Fibroblast of peridontal ligament (primary cell): ENCODE measurements at regions not wholly inside any gene's neighbourhood (a gene's known extent, or its start where the extent isn't known, plus 50 kb on each side); places are given as distances from the start of the nearest gene placed in this dataset.

Source experiments
- DNase-seq: peaks from one replicate; pipeline ENCODE4 v3.0.0-alpha.2; 2010; ENCODE audit errors: extremely low read depth

DNA sequence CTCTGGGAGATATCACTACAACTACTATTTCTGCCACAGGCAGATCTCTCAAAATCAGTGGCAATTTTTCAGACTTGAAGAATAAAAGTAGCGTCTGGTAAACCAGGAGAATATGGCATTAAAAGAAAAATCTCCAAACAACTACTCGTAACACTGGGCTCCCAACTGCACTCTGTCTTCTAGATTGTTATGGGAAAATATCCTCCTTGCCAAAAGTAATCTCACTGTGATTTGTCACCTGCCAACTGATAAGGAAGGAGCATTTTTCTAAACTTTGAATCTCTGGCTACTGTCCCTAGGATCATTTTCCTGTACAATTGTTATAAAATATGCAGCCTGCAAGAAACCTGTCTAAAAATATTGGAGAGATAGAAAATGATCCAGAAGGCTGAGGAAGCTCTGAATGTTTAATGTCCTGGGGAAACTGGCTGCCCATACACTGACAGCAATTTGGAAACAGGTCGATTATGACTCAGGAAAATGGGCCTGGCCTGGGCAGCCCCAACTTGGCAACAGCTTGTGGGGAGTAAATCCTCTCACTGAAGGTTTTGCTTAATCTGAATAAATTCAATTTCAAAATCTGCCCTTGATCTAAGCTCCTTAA is 90.5 kb upstream of the DBX1 start:
- DNase-seq = no peak

DNA sequence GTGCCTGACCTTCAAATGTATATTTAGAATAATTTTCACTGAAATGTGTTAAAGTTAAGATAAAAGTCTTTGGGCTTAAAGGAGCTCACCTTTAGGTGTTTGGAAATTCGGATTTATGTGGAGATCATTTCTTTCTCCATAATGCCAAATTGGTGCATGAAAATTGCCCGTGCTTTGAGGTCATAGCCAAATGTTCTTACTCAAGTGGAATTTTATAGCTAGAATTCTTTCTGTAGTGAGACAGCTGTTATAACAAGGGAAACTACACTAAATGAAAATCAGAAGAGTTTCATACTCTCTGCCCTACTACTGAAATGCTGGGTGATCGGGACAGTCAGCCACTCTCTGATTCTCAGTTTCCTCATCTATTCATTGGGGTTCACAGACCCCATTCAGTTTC is 89.5 kb upstream of the DBX1 start:
- DNase-seq = no peak

DNA sequence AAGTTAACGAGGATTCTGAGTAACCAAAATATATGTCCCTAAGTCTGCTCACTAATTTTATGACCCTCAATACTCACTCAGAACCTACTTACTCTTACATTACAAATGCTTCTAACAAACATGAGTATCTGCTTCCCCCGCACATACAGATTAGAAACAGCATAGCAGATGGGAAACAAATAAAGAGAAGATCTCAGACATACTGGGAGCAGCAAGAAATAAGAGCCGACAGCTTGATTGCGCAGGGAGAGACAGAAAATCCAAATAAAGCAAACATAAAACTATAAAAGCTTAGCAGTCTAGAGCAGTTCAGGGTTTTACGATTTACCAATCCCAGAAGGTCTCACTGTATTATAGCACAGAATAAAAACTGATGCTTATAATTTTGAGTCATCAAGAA is 89.1 kb upstream of the DBX1 start:
- DNase-seq = no peak

DNA sequence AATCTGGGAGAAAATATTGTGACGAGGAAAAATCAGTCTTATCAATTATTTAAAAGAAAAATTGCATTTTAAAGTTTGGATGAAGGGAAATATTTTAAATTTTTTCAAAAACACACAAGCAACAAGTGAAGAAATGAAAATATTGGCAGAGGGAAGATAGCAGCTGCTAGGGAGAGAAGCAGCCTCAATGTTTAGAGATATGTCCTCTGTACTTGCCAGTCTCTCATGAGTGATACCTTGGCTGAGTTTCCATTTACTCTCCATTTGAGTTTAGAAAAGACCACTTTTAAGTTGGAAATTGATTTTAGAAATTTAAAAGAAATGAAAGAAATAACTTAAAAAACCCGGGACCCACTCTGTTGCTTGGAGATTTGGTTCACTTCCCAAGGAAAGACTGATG is 88.6 kb upstream of the DBX1 start:
- no peak for DNase-seq

DNA sequence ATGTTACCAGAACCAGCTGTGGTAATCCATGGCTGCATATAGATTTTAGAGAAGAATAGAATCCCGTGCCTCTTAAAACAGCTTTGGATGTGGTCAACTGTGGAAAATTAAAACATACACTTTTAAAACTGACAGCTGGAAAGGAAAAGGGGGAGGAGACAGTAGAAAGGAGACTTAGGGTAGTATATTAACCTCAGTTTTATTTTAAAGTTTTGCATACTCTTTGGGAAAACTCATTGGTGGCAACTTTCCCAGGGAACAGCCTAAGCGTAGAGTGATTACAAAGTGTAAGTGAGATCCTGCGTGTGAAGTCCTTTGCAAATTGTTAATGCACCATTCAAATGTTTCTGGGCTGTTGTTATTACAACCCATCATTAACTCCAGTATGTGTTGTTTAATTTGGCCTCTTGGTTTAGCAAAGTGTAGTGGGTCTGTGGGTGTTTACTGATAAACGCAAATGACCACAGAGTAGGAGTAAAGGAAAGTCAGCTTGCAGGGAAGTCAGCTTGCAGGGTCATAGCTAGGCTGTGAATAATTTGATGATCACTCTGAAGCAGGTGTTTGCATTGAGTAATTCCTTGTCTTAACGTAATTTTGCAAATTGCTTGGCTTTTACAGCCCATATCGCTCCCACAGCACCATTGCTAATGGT is 88.0 kb upstream of the DBX1 start:
- DNase-seq = no peak

DNA sequence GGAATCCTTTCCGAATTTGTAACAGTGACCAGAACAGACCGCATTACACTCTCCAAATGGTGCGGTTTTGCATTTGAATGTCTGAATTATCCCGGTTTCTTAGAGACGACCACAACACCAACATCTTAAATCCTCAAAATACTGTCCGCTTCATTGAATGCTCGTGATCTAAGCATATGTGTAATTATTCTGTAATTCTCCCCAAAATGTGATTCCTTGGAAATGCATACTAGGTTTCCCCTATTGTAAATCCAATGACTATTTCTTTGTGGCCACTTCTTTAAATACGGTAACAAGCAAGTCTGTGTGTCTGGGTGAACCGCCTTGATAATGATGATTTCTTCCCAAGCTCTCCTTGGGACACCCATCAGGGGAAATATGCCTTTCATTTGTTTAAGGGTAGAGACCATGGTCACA is 87.3 kb upstream of the DBX1 start:
- no peak for DNase-seq

DNA sequence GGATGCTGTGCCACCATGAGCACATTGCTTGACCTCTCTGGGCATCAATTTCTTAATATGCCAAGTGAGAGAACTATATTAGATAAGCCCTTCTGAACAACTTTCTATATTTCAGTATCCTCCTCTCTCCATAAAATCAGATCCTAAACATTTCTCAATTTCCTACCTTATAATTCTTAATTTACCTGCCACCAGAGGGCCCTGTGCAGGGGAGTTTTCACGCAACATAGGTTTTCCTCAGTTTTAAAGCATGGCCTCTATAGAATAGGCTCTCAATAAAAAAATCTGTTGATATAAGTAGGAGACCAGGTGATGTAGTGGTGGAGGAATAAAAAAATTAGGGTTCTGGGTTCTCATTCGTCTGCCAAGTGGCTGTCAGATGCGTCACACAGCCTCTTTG is 83.7 kb upstream of the DBX1 start:
- no peak for DNase-seq

DNA sequence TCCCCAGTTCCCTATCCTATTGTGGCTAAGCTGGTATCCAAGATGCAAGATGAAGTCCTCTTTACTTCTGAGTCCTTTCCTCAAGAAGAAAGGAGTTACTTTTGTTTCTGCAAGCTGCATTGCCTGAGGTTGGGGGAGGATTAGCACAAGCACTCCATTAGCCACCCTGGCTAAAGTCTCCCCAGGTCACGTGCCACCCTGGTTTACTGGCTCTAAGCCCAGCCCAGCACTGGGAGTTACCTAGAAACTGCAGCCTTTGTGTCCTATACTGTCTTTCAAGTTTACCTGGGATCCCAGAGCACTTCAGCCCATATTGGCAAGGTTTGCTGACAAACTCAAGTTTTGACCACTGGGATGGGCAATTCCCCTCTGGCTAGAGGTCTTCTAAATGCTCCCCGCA is 78.4 kb upstream of the DBX1 start:
- DNase-seq = no peak

DNA sequence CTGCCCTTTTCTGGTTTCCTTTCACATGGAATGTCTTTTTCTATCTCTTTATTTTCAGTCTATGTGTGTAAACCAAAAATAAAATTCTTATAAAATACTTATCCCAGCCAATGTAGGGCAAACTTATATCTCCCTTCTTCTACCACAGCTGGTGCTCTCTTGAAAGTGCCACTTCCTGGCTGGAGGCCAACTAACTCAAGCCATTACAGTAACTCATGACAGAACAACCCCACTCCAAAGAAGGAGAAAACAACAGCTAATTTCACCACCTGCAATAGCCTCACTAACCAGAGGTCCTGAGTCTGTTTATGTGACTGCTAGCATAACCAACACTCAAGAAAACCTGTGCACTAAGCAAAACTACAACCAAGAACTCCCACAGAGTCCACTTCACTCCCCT is 74.9 kb upstream of the DBX1 start:
- no peak for DNase-seq

DNA sequence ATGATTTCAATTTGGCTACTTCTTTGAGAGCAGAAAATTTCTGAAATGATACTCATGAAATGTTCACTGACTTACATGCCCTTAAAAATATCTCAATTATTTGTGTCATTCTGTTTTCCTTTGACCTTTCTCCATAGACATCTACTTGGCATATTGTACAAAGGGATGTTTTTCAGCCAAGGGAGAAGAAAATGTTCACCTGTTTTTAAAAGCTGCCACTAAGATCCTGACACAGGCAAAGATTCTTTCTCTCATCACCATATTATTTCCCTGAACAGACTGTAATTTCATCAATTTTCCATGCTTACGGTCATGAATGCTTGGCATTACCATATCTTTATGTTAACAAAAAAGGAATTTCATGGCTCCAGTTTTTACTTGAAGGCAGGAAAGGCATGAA is 67.4 kb upstream of the DBX1 start:
- DNase-seq = no peak

DNA sequence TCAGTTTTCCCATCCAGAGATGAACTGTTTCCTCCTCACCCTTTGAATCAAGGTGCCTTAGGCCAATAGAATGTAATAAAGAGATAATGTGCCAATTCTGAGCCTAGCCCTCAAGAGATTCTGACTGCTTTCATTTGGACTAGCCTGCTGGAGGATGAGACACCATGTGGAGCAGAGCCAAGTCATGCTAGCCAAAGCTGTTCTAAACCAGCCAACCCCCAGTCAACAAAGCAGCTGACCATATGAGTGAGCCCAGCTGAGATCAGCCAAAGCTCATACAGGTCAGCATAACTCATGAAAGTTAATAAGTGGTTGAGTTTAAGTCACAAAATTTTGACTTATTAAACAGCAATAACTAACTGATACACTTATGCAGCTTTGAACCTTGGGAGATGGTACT is 66.7 kb upstream of the DBX1 start:
- DNase-seq = peak; percentile 13

DNA sequence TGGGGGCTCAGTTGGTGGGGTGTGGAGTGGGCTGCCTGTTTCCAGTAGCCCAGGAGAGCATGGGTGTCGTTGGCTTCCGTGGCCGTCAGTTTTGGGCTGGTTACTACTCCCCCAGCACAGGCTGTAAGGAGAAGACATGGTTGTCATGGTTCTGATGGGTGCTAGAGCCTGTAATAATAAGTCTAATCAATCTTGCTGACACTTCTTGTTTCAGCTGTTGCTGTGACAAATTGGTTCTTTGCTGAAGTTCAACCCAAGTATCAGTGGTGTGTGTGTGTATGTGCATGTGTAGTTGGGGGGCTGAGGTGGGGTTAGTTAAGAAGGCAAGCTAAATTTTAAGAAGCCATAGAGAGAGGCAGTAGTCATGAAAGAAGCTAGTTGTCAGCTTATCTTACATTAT is 61.3 kb upstream of the DBX1 start:
- no peak for DNase-seq

DNA sequence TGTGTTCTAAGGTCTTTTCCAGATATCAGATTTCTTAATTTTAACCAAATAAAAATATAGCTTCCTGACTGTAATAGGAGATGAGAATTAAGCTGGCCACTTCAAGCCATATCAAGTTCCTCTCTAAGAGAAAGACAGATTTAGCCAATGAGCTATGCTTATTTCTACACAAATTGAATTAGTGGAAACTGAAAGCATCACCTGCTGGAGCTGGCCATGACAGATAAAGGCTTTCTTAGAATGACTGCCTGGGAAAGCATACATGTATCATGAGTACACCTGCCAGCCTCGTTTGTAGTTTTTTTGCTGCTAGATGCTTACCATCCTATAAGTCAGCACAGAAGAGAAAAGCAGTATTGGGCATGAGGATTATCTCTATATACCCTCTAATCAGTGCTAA is 53.5 kb upstream of the DBX1 start:
- DNase-seq = no peak

DNA sequence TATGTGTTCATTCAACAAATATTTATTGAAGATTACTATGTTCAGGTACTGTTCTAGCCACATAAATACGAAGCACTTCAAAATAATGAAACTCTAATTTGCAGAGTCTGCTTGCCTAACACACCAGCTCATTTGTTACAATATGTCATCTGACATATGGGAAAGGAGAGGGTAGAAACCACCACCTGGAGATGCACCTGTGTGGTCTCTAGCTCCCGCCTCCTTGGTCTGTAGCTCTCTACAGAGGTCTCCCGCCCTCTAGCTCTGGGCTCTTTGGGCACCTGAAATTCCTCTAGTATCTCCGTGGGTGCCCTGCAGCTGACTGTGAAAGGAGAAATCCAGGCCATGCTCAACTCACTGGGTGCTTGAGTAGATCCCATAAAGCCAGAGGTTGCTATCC is 51.4 kb upstream of the DBX1 start:
- DNase-seq = no peak
